ENCODE measurements at regions not wholly inside any gene's neighbourhood (a gene's known extent, or its start where the extent isn't known, plus 50 kb on each side); places are given as distances from the start of the nearest gene placed in this dataset.
"Not testable (repeated sequence)": the region's sequence is repeated elsewhere in the genome, so short reads cannot be mapped to it uniquely, and the experiment has no call there.

DNA sequence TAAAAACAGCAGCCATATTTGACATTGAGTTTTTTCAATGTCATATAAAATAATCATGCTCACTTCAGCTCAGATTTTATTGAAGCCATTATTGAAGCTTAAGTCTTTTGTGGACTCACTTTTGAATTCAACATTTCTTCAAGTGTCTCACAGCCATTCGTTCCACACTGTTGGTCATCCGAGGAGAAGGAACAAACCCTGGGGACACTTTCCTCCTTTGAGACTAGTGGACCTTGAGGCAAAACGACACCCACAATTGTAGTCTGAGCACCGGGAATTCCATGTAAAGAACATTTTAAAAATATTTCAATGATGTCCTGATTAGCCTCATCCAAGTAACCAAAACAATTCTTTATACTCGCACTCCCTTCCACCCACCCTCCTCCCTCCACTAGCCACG is 174.7 kb downstream of the CD47 start:
- no peak for DNase-seq (ENCODE audit: low read depth, low spot score)
- ChIA-PET POLR2A (no interaction called here), CTCF (interaction anchor here (1.4 to 3.1 kb wide), 2 partner anchors 10 to 12 kb away, joined by 3 to 23 read pairs; no protein-coding TSS in a partner anchor)
- Histone ChIP-seq H3K27ac (ENCODE audit: low read depth, low read length) (no peak overlapping the region), H3K9me3 (ENCODE audit: control insufficient read depth, insufficient read depth, low read length) (no peaks in the 10 kb centered on the region), H3K4me3 (ENCODE audit: low read depth, low read length) (no peak overlapping the region), H3K27me3 (ENCODE audit: control insufficient read depth, insufficient read depth, low read length) (peaks cover 12% of the 10 kb centered on the region)
- no peak for TF ChIP-seq CTCF (IDR thresholded peaks at IDR 0.05; ENCODE audit: low read depth, low read length)

- TF ChIP-seq CTCF (IDR thresholded peaks at IDR 0.05; ENCODE audit: low read depth, low read length), result no peak
- no peak for DNase-seq (ENCODE audit: low read depth, low spot score)
- POLR2A ChIA-PET, result no interaction called here
- H3K27me3 ChIP-seq (ENCODE audit: control insufficient read depth, insufficient read depth, low read length), result peaks cover 8% of the 10 kb centered on the region
- CTCF ChIA-PET, result interaction anchor here (1.4 to 3.1 kb wide), 2 partner anchors 10 to 13 kb away, joined by 3 to 23 read pairs; no protein-coding TSS in a partner anchor
- no peak overlapping the region for H3K27ac ChIP-seq (ENCODE audit: low read depth, low read length)
- no peaks in the 10 kb centered on the region for H3K9me3 ChIP-seq (ENCODE audit: control insufficient read depth, insufficient read depth, low read length)
- H3K4me3 ChIP-seq (ENCODE audit: low read depth, low read length), result no peak overlapping the region
These were observed 175.1 kb downstream of the CD47 start for GRCh38 chr3:107915706-107916105.

DNA sequence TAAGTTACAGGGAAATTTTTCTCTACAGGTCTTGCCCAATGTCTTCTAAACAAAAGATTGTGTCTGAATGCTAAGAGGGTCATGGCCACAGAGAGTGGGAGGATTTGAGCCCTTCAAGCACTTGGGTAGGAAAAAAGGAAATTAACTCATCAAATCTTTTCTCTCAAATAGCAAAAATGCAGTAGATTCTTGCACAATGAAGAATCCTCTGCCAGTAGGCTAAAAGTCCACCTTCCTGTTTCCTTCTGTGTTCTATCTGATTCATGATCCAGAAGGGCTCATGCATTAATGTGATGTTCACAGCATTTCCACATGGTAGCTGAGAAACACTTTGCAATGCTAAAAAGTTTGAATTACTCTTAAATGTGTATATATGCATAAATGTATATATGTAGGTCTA is 177.1 kb downstream of the CD47 start:
- Histone ChIP-seq H3K27ac (ENCODE audit: low read depth, low read length) (no peak overlapping the region), H3K27me3 (ENCODE audit: control insufficient read depth, insufficient read depth, low read length) (peaks cover 2% of the 10 kb centered on the region), H3K9me3 (ENCODE audit: control insufficient read depth, insufficient read depth, low read length) (no peaks in the 10 kb centered on the region), H3K4me3 (ENCODE audit: low read depth, low read length) (no peak overlapping the region)
- TF ChIP-seq CTCF (IDR thresholded peaks at IDR 0.05; ENCODE audit: low read depth, low read length), result no peak
- DNase-seq (ENCODE audit: low read depth, low spot score), result no peak
- ChIA-PET POLR2A (no interaction called here), CTCF (no interaction called here)

DNA sequence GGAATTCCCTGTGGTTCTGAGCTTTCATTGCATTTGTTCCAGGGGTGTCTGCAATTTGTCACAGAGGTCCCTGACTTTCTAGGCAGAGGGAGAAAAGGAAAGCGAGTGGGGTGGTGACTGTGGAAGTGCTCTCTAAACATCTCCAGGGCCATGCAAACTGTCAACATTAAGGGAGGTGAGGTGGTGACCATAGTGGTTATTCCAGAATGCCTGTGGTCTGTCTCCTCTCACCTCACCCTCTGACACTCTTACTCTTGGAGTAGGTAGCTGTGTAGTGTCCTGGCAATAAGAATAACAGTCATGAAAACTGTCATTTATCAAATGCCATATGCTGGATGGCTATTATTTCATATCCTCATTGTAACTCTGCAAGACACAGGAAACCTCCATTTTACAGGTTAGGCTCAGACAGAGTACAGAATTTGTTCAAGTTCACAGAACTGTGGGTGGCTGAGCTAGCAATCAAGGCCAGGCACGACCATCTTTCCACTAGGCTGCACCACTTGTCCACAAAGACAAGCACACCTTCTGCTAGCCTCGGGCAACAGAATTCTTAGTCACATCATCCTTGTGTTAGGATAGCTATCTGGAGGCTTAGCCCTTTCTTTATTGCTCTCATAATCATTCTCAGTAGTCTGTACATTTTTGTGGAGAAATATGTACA is 179.4 kb downstream of the CD47 start:
- TF ChIP-seq CTCF (IDR thresholded peaks at IDR 0.05; ENCODE audit: low read depth, low read length), result no peak
- DNase-seq (ENCODE audit: low read depth, low spot score), result no peak
- ChIA-PET POLR2A (no interaction called here), CTCF (no interaction called here)
- Histone ChIP-seq H3K9me3 (ENCODE audit: control insufficient read depth, insufficient read depth, low read length) (no peaks in the 10 kb centered on the region), H3K27ac (ENCODE audit: low read depth, low read length) (no peak overlapping the region), H3K27me3 (ENCODE audit: control insufficient read depth, insufficient read depth, low read length) (no peaks in the 10 kb centered on the region), H3K4me3 (ENCODE audit: low read depth, low read length) (no peak overlapping the region)

GRCh38 chr3:107910713-107911259 is 180.0 kb downstream of the CD47 start:
- ChIA-PET CTCF (no interaction called here), POLR2A (no interaction called here)
- no peak for DNase-seq (ENCODE audit: low read depth, low spot score)
- no peak overlapping the region for H3K27ac ChIP-seq (ENCODE audit: low read depth, low read length)
- H3K27me3 ChIP-seq (ENCODE audit: control insufficient read depth, insufficient read depth, low read length), result no peaks in the 10 kb centered on the region
- no peak for TF ChIP-seq CTCF (IDR thresholded peaks at IDR 0.05; ENCODE audit: low read depth, low read length)
- no peak overlapping the region for H3K4me3 ChIP-seq (ENCODE audit: low read depth, low read length)
- no peaks in the 10 kb centered on the region for H3K9me3 ChIP-seq (ENCODE audit: control insufficient read depth, insufficient read depth, low read length)

GRCh38 chr3:107909583-107909982 is 181.2 kb downstream of the CD47 start:
- POLR2A ChIA-PET; H3K27me3 ChIP-seq (ENCODE audit: control insufficient read depth, insufficient read depth, low read length): not testable (repeated sequence)
- CTCF ChIA-PET, result interaction anchor here (0.9 kb wide), 1 partner anchor 18 kb away, joined by 4 read pairs; no protein-coding TSS in a partner anchor

More at GRCh38 chr3:107909583-107909982, 181.2 kb downstream of the CD47 start:
- not testable (repeated sequence) for H3K9me3 ChIP-seq (ENCODE audit: control insufficient read depth, insufficient read depth, low read length); H3K4me3 ChIP-seq (ENCODE audit: low read depth, low read length); H3K27ac ChIP-seq (ENCODE audit: low read depth, low read length); DNase-seq (ENCODE audit: low read depth, low spot score)

Data from AG04450 (cell line).